IPS-18a (cell line): ENCODE measurements at regions not wholly inside any gene's neighbourhood (a gene's known extent, or its start where the extent isn't known, plus 50 kb on each side); places are given as distances from the start of the nearest gene placed in this dataset.
"Not testable (repeated sequence)": the region's sequence is repeated elsewhere in the genome, so short reads cannot be mapped to it uniquely, and the experiment has no call there.

Experiments
- H3K27ac ChIP-seq: one replicate; pipeline ENCODE4 v1.5.1; 2013; ENCODE audit warnings: low read length
- H3K27me3 ChIP-seq: one replicate; pipeline ENCODE4 v1.6.1; 2013; ENCODE audit warnings: mild to moderate bottlenecking, low read length; ENCODE audit not compliant: control insufficient read depth, insufficient read depth
- H3K36me3 ChIP-seq: one replicate; pipeline ENCODE4 v1.6.1; 2013; ENCODE audit warnings: low read depth, low read length; ENCODE audit not compliant: control insufficient read depth
- H3K4me1 ChIP-seq: one replicate; pipeline ENCODE4 v1.6.1; 2013; ENCODE audit warnings: low read depth, low read length; ENCODE audit not compliant: control insufficient read depth
- H3K4me3 ChIP-seq: one replicate; pipeline ENCODE4 v1.5.1; 2013; ENCODE audit warnings: low read length
- H3K9ac ChIP-seq: one replicate; pipeline ENCODE4 v1.6.1; 2013; ENCODE audit warnings: mild to moderate bottlenecking, low read length, moderate library complexity
- H3K9me3 ChIP-seq: one replicate; pipeline ENCODE4 v1.6.1; 2013; ENCODE audit warnings: low read depth, low read length; ENCODE audit not compliant: control insufficient read depth

DNA sequence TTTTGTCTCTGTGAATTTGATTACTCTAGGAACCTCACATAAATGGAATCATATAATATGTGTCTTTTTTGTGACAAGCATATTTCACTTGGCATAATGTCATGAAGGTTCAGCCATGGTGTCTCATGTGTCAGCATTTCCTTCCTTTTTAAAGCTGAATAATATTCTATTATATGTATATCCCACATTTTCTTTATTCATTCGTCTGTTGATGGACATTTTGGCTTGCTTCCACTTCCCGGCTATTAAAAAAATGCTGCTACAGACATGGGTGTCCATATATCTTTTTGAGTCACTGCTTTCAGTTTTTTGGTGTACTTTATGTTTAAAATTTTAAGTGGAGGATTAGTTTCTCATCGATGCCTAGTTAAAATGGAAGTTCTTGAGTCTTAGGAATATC is 59.8 kb upstream of the C5orf63 start:
- no peaks in the 10 kb centered on the region for H3K27me3 ChIP-seq
- no peaks in the 10 kb centered on the region for H3K36me3 ChIP-seq
- H3K9me3 ChIP-seq = no peaks in the 10 kb centered on the region
- no peak overlapping the region for H3K4me3 ChIP-seq
- no peak overlapping the region for H3K9ac ChIP-seq
- H3K4me1 ChIP-seq = no peaks in the 10 kb centered on the region
- H3K27ac ChIP-seq = no peak overlapping the region

DNA sequence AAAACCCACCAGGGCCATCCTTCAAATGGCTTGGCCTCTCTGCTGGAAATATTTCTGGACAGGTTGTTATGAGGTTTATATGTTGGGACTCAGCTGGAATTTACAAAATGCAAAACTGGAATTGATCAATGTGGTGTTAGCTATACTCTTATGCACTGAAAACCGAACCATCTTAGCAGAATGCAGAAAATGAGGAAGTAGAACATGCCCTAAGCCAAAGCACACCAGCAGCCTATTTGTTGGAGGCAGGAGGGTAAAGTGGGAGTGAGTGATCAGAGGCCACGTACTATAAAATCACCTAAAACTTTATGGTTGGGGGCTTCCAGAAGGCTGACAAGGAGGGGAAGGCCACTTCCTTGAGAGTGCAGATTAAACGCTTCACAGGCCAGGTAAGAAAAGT is 63.6 kb upstream of the C5orf63 start:
- Histone ChIP-seq H3K4me3 (no peak overlapping the region), H3K4me1 (no peaks in the 10 kb centered on the region), H3K36me3 (no peaks in the 10 kb centered on the region), H3K9ac (no peak overlapping the region), H3K27me3 (no peaks in the 10 kb centered on the region), H3K27ac (no peak overlapping the region), H3K9me3 (no peaks in the 10 kb centered on the region)

- Histone ChIP-seq H3K9me3 (no peaks in the 10 kb centered on the region), H3K36me3 (no peaks in the 10 kb centered on the region), H3K9ac (no peak overlapping the region), H3K27ac (no peak overlapping the region), H3K27me3 (no peaks in the 10 kb centered on the region), H3K4me1 (no peaks in the 10 kb centered on the region), H3K4me3 (no peak overlapping the region)
These were observed 70.4 kb upstream of the C5orf63 start for GRCh38 chr5:127143722-127144121.

- H3K27ac ChIP-seq = no peak overlapping the region
- H3K4me1 ChIP-seq = no peaks in the 10 kb centered on the region
- no peak overlapping the region for H3K4me3 ChIP-seq
These were observed 79.7 kb upstream of the C5orf63 start for GRCh38 chr5:127153031-127153430.

GRCh38 chr5:127153521-127153920 is 80.2 kb upstream of the C5orf63 start:
- H3K27me3 ChIP-seq = no peaks in the 10 kb centered on the region

More at GRCh38 chr5:127153031-127153430, 79.7 kb upstream of the C5orf63 start:
- Histone ChIP-seq H3K27me3 (no peaks in the 10 kb centered on the region), H3K9me3 (no peaks in the 10 kb centered on the region), H3K36me3 (no peaks in the 10 kb centered on the region), H3K9ac (no peak overlapping the region)

DNA sequence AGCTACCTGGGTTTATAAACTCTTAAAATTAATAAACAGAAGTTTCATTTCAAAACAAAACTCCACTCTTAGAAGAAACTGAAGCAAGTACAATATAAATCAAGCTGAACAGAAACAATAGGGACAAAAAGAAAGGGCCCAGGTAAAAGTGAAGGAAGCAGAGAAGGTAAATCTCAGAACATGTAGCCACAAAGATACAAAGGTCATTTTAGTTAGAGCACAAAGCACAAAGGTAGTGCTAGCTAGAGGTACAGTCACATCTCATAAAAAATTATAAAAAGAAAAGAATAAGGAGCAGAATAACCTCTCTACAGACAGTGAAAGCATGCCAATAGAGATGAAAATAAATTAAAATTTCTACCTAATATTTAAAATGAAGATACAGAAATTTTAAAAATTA is 90.4 kb upstream of the C5orf63 start:
- H3K36me3 ChIP-seq = no peaks in the 10 kb centered on the region
- H3K9ac ChIP-seq = no peak overlapping the region
- H3K4me3 ChIP-seq = no peak overlapping the region
- no peaks in the 10 kb centered on the region for H3K9me3 ChIP-seq
- no peaks in the 10 kb centered on the region for H3K27me3 ChIP-seq
- no peaks in the 10 kb centered on the region for H3K4me1 ChIP-seq
- no peak overlapping the region for H3K27ac ChIP-seq

More at GRCh38 chr5:127153521-127153920, 80.2 kb upstream of the C5orf63 start:
- H3K4me1 ChIP-seq = no peaks in the 10 kb centered on the region
- no peaks in the 10 kb centered on the region for H3K36me3 ChIP-seq
- no peak overlapping the region for H3K4me3 ChIP-seq
- no peak overlapping the region for H3K27ac ChIP-seq
- no peaks in the 10 kb centered on the region for H3K9me3 ChIP-seq
- H3K9ac ChIP-seq = no peak overlapping the region

DNA sequence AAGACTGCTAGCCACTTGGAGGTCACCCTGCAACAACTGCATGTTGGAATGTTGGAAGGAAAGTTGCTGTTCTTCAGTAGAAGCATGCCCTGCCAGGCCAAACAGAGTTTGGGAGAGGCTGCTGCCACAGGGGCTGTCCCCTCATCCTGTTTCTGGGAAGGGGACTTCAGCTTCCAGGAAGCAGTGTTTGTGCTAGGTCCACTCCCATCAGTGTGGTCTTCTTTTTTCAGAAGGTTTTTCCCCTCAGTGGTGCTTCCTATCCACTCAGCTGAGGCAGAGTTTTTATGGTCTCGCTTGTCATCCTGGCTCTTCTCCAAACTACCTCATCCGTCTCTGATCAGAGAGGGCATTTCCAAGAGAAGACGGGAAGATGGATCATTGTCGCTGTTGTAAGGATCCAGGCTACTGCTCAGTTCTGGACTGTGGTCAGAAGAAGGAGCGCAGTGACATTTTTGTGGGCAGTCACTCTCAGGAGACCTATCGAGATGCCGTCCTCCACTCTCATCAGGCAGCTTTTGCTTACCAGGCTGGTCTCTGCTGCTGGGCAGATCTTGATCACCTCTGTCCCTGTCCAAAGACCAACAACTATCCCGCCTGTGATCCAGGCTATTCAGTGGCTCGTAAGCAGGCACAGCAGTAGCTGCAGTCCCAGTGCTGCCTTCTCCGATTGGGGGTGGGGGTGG is 97.8 kb upstream of the C5orf63 start:
- no peak overlapping the region for H3K27ac ChIP-seq
- H3K9ac ChIP-seq = no peak overlapping the region
- no peaks in the 10 kb centered on the region for H3K27me3 ChIP-seq
- H3K4me1 ChIP-seq = no peaks in the 10 kb centered on the region
- H3K36me3 ChIP-seq = no peaks in the 10 kb centered on the region
- H3K4me3 ChIP-seq = no peak overlapping the region
- H3K9me3 ChIP-seq = no peaks in the 10 kb centered on the region

DNA sequence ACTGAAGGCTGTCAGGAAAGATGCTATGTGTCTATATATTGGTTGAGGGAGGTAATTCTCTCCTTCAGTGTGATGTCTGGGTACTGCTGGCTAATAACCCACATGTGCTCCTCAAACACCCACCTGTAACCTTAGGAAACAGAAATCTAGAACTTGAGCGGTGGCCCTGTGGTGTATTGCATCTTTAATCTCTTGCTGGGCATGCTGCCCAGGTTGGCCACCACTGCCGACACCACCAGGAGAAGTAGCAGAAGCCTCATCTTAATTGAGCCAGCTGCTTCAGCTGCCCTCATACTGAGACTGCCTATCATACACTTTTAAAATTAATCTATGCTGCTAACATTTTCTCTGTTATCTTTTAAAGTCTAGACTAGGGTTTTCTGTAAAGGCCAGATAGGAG is 103.5 kb upstream of the C5orf63 start:
- H3K9ac ChIP-seq = no peak overlapping the region
- H3K27me3 ChIP-seq = no peaks in the 10 kb centered on the region
- H3K9me3 ChIP-seq = no peaks in the 10 kb centered on the region
- H3K27ac ChIP-seq = no peak overlapping the region
- no peaks in the 10 kb centered on the region for H3K36me3 ChIP-seq
- no peak overlapping the region for H3K4me3 ChIP-seq
- H3K4me1 ChIP-seq = no peaks in the 10 kb centered on the region

DNA sequence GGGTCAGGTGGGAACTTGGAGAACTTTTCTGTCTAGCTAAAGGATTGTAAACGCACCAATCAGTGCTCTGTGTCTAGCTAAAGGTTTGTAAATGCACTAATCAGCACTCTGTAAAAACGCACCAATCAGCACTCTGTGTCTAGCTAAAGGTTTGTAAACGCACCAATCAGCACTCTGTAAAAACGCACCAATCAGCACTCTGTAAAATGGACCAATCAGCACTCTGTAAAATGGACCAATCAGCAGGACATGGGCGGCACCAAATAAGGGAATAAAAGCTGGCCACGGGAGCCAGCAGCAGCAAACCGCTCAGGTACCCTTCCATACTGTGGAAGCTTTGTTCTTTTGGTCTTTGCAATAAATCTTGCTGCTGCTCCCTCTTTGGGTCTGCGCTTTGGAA is 108.0 kb upstream of the MEGF10 start:
- H3K9ac ChIP-seq, H3K4me1 ChIP-seq, H3K27ac ChIP-seq, H3K4me3 ChIP-seq, H3K9me3 ChIP-seq, H3K36me3 ChIP-seq, H3K27me3 ChIP-seq: not testable (repeated sequence)

DNA sequence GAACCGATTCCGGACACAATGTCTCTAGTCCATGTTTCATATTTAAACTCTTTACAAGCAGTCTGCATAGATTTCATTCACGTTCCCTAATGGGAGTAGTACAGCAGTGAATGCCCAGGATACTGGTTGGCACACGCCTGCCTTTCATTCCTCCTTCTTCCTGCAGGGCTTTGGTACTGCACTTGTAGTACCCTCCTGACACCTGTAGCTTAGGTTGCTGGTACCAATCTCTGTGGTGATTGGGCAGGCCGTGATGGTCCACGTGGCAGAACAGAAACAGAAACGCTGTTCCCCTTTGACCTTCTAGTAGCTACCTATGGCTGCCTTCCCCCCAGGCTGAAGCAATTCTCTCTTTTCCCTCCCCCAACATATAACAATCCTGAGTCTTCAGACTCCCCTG is 107.3 kb upstream of the MEGF10 start:
- Histone ChIP-seq H3K4me3 (no peak overlapping the region), H3K36me3 (no peaks in the 10 kb centered on the region), H3K27me3 (no peaks in the 10 kb centered on the region), H3K9ac (no peak overlapping the region), H3K9me3 (no peaks in the 10 kb centered on the region), H3K4me1 (no peaks in the 10 kb centered on the region), H3K27ac (no peak overlapping the region)

DNA sequence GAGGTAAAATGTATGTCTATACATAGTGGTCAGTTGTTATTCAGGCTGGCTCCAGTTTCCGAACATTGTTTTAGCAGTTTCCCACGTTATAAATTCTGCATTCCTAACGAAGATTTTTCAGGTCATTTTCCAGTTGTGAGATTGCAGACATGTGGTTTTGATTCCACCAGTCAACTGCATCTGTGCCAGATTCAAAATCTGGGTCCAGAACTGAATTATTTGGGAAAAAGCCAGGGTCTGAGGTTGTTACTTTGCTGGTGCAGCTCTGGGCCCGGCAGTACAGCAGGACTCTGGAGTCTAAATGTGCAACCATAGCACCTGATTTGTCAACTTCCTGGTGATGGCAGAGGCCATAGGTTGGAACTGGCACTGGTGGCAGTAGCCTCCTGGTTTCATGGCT is 105.7 kb upstream of the MEGF10 start:
- H3K36me3 ChIP-seq = no peaks in the 10 kb centered on the region
- H3K27me3 ChIP-seq = no peaks in the 10 kb centered on the region
- H3K9ac ChIP-seq = no peak overlapping the region

GRCh38 chr5:127186657-127187056 is 103.9 kb upstream of the MEGF10 start:
- no peak overlapping the region for H3K4me3 ChIP-seq
- no peaks in the 10 kb centered on the region for H3K4me1 ChIP-seq
- no peaks in the 10 kb centered on the region for H3K9me3 ChIP-seq
- H3K27me3 ChIP-seq = no peaks in the 10 kb centered on the region
- H3K36me3 ChIP-seq = no peaks in the 10 kb centered on the region
- H3K27ac ChIP-seq = no peak overlapping the region
- no peak overlapping the region for H3K9ac ChIP-seq

More for the DNA sequence above, 105.7 kb upstream of the MEGF10 start:
- no peak overlapping the region for H3K4me3 ChIP-seq
- H3K9me3 ChIP-seq = no peaks in the 10 kb centered on the region
- H3K27ac ChIP-seq = no peak overlapping the region
- no peaks in the 10 kb centered on the region for H3K4me1 ChIP-seq
